GM18867 (cell line): ENCODE measurements at regions not wholly inside any gene's neighbourhood (a gene's known extent, or its start where the extent isn't known, plus 50 kb on each side); places are given as distances from the start of the nearest gene placed in this dataset.
"Not testable (repeated sequence)": the region's sequence is repeated elsewhere in the genome, so short reads cannot be mapped to it uniquely, and the experiment has no call there.

Experiments
- ATAC-seq: cut with Tn5 transposase; IDR thresholded peaks from one replicate; pipeline ENCODE4 v1.9.1; 2021; ENCODE audit warnings: mild to moderate bottlenecking, moderate library complexity; ENCODE audit not compliant: unreplicated experiment

- ATAC-seq, result no peak
Observed at GRCh38 chr2:106010818-106011355, 183.2 kb downstream of the UXS1 start.

- ATAC-seq, result no peak
Observed at GRCh38 chr2:106009096-106009495, 185.0 kb downstream of the UXS1 start.

- no peak for ATAC-seq
Observed at GRCh38 chr2:106004851-106005250, 189.2 kb downstream of the UXS1 start.

GRCh38 chr2:105999211-105999989 is 194.7 kb downstream of the UXS1 start:
- no peak for ATAC-seq

- no peak for ATAC-seq
Observed at GRCh38 chr2:105997711-105998110, 196.4 kb downstream of the UXS1 start.

- no peak for ATAC-seq
Observed at GRCh38 chr2:105990624-105991023, 203.5 kb downstream of the UXS1 start.

GRCh38 chr2:105989803-105990202 is 204.3 kb downstream of the UXS1 start:
- ATAC-seq, result not testable (repeated sequence)

GRCh38 chr2:105989070-105989469 is 205.0 kb downstream of the UXS1 start:
- ATAC-seq, result no peak

GRCh38 chr2:105977807-105978206 is 216.3 kb downstream of the UXS1 start:
- ATAC-seq, result no peak

GRCh38 chr2:105977212-105977611 is 216.9 kb downstream of the UXS1 start:
- ATAC-seq, result no peak

- ATAC-seq, result no peak
Observed at GRCh38 chr2:105974812-105975211, 219.3 kb downstream of the UXS1 start.

- no peak for ATAC-seq
Observed at GRCh38 chr2:105972927-105973326, 221.2 kb downstream of the UXS1 start.

GRCh38 chr2:105972246-105972645 is 221.9 kb downstream of the UXS1 start:
- no peak for ATAC-seq

- ATAC-seq, result no peak
Observed at GRCh38 chr2:105969552-105969951, 224.5 kb downstream of the UXS1 start.

- ATAC-seq, result no peak
Observed at GRCh38 chr2:105962221-105962620, 217.5 kb downstream of the NCK2 start.

- ATAC-seq, result no peak
Observed at GRCh38 chr2:105961599-105962146, 217.0 kb downstream of the NCK2 start.

GRCh38 chr2:105959357-105959756 is 214.6 kb downstream of the NCK2 start:
- ATAC-seq, result no peak

GRCh38 chr2:105954891-105955290 is 210.2 kb downstream of the NCK2 start:
- no peak for ATAC-seq

- ATAC-seq, result no peak
Observed at GRCh38 chr2:105953942-105954341, 209.2 kb downstream of the NCK2 start.

- ATAC-seq, result no peak
Observed at GRCh38 chr2:105952131-105952530, 207.4 kb downstream of the NCK2 start.

GRCh38 chr2:105951384-105951694 is 206.6 kb downstream of the NCK2 start:
- ATAC-seq, result no peak

- ATAC-seq, result no peak
Observed at GRCh38 chr2:105950521-105951383, 206.0 kb downstream of the NCK2 start.
